SK-N-DZ (cell line): ENCODE measurements at regions not wholly inside any gene's neighbourhood (a gene's known extent, or its start where the extent isn't known, plus 50 kb on each side); places are given as distances from the start of the nearest gene placed in this dataset.

Experiments used
- DNase-seq: peaks from one replicate; pipeline ENCODE4 v3.0.0-alpha.2; 2015; ENCODE audit warnings: low spot score

DNA sequence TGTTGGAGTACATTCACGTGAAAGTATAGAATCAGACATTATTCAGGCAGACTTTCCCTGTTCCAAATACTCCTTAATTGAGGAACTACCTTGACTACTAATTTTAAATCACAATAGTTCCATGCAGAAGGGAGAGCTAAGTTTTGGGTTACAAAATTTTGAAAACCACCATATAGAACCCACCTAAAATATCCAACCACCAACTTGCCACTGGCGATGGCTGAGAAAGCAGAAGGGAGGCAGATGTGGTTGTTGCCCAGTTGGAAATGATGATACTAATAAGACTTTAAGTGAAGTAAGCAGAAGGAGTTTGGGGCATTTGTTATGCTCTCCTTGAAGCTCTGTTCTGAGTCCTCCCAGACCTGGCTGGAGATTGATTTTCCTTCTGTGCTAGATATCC is 190.7 kb downstream of the HLX start:
- DNase-seq = no peak

DNA sequence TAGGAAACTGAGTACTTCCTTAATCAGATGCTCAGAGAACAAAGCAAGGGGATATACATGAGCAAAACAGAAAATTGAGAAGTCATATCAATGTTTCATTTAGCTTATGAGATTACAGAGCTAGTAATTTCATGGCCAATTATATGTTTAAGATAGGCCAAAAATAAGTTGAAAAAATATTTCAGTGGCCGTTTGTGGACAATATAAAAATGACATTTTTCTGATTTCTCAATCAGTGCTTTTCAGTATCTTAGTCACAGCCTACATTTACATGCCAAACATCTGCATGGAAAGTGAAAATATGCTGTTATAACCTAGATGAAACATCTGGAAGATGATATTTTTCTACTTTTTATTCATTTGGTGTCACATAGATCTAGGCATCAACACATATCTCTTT is 192.5 kb downstream of the HLX start:
- no peak for DNase-seq

DNA sequence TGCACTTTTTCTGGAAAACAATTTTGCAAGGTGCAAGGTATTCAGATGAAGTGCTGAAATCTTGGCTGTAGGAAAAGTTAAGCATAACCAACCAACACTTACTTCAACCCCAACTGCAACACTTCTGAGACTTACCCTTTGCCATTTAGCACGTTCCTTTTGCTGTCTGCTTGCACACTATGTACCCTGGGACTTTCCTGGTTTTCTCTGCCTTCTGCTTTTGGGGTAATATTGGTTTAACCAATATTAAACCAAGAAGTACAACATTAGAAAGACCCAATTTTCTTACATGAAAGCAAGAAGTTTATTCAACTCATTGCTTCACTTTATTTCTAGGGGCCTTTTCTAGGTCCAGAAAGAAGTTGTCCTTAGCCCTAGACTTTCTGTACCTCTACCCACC is 193.0 kb downstream of the HLX start:
- no peak for DNase-seq

- no peak for DNase-seq
These were observed 195.1 kb downstream of the HLX start for GRCh38 chr1:221074332-221074731.

GRCh38 chr1:221075911-221076310 is 196.7 kb downstream of the HLX start:
- DNase-seq = no peak

- no peak for DNase-seq
These were observed 197.2 kb downstream of the HLX start for GRCh38 chr1:221076391-221076811.

DNA sequence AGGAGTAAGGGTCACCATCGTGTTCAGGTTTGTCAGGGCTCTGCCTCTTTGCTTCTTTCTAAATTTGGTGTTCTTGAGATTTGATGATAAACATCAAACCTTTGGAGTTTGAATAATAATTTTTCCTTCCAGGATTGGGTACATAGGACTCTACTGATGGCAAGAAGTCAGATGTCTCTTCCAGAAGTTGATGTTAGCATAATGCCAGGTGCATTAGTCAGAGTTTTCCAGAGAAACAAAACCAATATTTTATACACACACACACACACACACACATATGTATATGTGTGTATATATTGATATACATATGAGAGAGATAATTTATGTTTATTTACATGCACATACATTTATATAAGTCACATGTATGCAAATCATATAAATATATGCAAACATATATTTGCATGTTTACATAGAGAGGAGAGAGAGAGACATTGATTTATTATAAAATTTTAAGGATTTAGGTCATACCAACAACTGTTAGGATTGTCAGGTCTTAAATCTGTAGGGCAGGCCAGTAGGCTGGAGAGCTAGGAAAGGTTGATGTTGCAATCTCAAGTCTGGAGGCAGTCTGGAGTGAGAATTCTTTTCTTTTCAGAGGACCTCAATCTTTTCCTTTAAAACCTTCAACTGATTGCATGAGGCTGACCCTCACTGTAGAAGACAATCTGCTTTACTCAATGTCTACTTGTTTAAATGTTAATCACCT is 199.2 kb downstream of the HLX start:
- no peak for DNase-seq

DNA sequence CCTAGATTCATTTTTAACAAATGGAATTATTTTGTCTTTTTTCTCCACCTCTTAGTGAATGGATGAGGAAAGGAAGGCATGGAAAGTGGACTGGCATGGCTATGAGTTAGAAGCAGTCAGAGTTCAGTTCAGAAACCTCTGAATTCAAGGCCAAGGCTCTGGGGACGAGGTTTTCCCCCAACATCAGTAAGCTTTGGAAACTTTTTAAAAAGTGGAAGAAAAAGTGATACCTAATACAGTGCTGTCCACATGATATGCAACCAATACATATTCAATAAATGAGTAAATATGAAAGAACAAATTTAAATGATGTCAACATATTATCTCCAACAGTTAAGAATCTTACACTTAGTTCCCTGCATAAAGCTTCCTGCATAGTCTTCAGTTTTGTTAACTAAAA is 204.7 kb downstream of the HLX start:
- DNase-seq = no peak

GRCh38 chr1:221084681-221085080 is 205.4 kb downstream of the HLX start:
- DNase-seq = no peak

GRCh38 chr1:221085701-221086375 is 206.6 kb downstream of the HLX start:
- no peak for DNase-seq

DNA sequence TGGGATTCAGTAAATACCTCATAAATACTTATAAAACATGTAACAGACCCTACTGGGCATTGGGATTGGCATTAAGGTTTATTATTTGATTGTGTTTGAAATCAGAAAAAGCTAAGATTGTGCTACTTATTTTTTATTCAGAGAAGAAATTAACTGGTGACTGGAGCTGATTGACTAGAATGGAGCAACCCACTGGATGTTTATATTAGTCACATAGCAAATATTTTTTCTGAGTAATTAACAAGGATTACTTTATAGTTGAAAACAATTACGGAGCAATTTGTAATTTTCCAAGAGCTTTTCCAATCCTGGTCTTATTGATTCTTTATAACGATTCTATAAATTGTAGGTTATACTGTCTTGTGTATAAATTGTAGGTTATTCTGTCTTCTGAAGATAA is 208.7 kb downstream of the HLX start:
- no peak for DNase-seq

GRCh38 chr1:221089273-221089672 is 210.0 kb downstream of the HLX start:
- DNase-seq = no peak

DNA sequence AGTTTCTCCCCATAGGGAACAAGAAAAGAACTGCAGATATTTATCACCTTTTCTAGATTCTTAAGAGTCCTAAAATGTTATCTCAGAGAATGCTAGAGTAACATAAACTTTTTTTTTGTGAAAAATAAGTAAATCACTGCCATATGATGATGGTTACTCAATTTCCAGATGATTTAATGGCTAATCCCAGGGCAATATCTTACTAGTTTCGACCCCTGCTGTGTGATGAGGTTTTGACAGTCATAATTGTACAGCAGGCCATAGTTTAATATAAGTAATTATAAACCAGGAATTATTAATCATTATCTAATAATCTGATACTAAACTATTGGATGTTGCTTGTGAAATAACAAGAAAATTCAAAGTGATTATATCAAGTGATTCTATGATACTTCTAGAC is 210.6 kb downstream of the HLX start:
- no peak for DNase-seq

DNA sequence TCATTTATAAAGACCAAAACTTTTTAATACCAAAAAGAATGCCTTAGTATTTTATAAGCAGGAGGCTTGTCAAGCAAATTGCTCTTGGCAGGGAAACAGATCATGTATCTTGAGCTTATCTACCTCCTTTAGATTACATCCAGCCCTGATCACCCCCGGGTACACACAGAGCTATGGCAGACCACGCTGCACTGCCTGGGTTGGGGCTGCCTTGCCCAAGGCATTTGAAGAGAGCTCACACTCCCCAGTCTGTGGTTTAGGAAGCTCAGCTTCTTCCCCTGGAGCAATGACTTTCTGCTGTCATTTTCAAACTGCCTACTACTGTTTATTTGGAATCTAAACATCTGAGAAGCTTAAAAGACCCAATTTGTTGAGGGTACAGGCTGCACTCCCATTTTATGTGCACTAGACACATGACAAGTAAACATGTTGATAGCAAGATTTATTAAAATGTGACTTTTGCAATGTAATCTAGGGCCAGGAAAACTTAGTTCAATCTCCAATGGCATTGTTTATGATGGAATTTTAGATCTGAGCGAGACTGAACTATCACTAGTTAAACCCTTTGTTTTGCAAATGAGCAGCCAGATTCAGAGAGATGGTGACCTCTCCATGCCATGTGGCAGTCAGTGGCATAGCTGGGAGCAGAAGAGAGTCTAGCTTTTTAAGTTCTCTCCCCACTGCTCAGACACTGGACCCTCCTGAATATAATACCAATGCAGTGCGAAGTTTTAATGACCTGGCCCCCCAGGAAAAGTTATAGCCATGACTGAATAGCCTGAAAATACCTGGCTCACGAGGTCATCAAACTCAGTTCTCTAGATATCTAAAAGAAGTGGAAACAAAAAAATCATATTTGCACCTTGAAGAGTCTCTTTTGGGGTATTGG is 214.9 kb downstream of the HLX start:
- DNase-seq = no peak

- DNase-seq = no peak
These were observed 218.4 kb downstream of the HLX start for GRCh38 chr1:221097479-221098281.

DNA sequence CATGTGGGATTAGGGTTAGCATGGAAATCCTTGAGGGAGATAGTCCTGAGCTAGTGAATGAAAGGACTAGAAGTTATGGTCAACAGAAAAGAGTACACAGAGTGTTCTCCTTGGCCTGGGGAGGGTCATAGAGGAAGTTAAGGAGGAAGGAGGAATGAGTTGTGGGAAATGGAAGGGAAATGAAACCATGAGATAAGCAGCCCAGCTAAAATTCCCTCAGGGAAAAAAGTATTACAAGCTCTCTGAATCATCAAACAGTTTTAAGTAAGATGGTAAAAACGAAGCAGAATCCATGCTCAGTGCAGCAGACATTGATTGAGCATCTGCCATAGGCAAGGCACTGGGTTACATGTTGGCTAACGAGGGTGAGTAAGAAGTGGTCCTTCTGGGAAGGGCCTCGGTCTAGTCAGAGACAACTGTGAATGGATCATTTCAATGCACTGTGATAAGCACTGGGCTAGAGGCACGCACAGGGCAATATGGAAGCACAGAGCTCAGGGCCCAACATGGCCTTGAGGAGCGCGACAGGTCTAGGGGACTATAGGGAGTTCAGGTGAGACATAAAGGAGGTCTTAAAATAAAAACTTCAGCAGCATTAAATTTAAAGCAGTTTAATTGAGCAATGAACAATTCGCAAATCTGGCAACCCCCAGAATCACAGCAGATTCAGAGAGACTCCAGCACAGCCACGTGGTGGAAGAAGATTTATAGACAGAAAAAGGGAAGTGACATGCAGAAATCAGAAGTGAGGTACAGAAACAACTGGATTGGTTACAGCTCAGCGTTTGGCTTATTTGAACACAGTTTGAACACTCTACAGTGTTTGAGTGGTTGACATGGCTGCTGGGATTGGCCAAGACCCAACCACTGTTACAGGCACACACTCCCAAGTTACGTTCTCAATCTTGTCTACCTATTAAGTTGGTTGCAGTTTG is 219.5 kb downstream of the HLX start:
- DNase-seq = no peak

- DNase-seq = no peak
These were observed 220.7 kb downstream of the HLX start for GRCh38 chr1:221099747-221100595.

GRCh38 chr1:221100611-221101010 is 221.4 kb downstream of the HLX start:
- no peak for DNase-seq

DNA sequence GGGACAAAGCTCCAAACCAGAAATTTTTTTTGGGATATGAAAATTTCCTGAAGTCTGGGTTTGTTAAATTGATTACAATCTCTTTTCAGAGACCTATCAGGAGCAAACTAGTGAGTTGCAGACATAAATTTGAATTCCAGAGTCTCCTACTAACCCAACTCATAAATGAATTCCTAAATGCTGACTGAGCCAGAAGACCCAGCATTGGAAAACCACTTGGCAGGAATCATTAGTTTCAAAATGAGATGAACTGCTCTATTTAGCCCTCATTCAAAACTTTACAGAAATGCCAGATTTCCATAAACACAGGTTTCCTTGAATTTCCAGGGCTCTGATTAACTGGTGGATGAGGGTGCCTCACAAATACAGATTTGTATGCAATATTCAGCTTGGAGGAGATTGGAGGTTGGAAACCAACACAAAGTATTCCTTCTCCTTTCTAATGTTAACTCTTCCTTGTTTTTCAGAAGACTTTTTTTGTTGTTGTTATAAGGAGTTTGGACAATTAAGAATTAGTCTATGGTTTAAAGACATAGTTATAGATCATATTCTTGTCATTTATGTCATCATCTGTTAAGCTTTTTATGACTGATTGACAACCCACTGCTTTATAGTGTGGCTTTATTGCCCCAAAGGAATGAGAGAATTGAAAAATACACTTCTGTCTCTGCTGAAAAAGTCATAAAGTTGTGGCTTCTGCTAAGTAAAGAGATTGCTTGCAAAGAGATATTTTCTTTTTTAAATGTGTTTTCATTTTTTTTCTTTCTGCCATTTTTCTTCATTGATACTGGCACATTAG is 222.8 kb downstream of the HLX start:
- no peak for DNase-seq
